Caki2 (cell line): ENCODE measurements at regions not wholly inside any gene's neighbourhood (a gene's known extent, or its start where the extent isn't known, plus 50 kb on each side); places are given as distances from the start of the nearest gene placed in this dataset.

Experiments used
- DNase-seq: peaks from one replicate; pipeline ENCODE4 v3.0.0-alpha.2; 2015; ENCODE audit warnings: low read depth
- in situ Hi-C: cut with HindIII; loops from 2 replicates; pipeline ENCODE4 v1.10.0; 2016; ENCODE audit warnings: low sequenced_read_pairs, low pct_unique_long_range_greater_than_20kb, mixed read lengths

- DNase-seq, result no peak
- in situ Hi-C loops, result no loop called here
These were observed 465.0 kb downstream of the MTRR start for GRCh38 chr5:8333977-8334376.

GRCh38 chr5:8340261-8340660 is 471.3 kb downstream of the MTRR start:
- DNase-seq, result no peak
- in situ Hi-C loops, result no loop called here

GRCh38 chr5:8340739-8341344 is 471.9 kb downstream of the MTRR start:
- in situ Hi-C loops, result no loop called here
- peak; percentile 21 for DNase-seq

- no peak for DNase-seq
- in situ Hi-C loops, result no loop called here
These were observed 472.5 kb downstream of the MTRR start for GRCh38 chr5:8341406-8341805.

- in situ Hi-C loops, result no loop called here
- no peak for DNase-seq
These were observed 479.0 kb downstream of the MTRR start for GRCh38 chr5:8347984-8348383.

GRCh38 chr5:8349855-8350254 is 480.9 kb downstream of the MTRR start:
- no peak for DNase-seq
- in situ Hi-C loops, result no loop called here

GRCh38 chr5:8350644-8351339 is 481.8 kb downstream of the MTRR start:
- no peak for DNase-seq
- in situ Hi-C loops, result no loop called here

GRCh38 chr5:8355981-8356380 is 487.0 kb downstream of the MTRR start:
- in situ Hi-C loops, result no loop called here
- no peak for DNase-seq

- DNase-seq, result no peak
- in situ Hi-C loops, result no loop called here
These were observed 491.1 kb downstream of the MTRR start for GRCh38 chr5:8360012-8360411.

GRCh38 chr5:8362495-8362894 is 493.5 kb downstream of the MTRR start:
- in situ Hi-C loops, result no loop called here
- DNase-seq, result no peak

GRCh38 chr5:8363138-8363537 is 494.2 kb downstream of the MTRR start:
- DNase-seq, result peak; percentile 2
- in situ Hi-C loops, result no loop called here

GRCh38 chr5:8366266-8366665 is 497.3 kb downstream of the MTRR start:
- in situ Hi-C loops, result no loop called here

GRCh38 chr5:8376478-8376877 is 507.5 kb downstream of the MTRR start:
- in situ Hi-C loops, result no loop called here
- DNase-seq, result no peak

More at GRCh38 chr5:8366266-8366665, 497.3 kb downstream of the MTRR start:
- DNase-seq, result no peak

- in situ Hi-C loops, result no loop called here
These were observed 513.0 kb downstream of the MTRR start for GRCh38 chr5:8381972-8382371.

GRCh38 chr5:8382456-8382855 is 513.5 kb downstream of the MTRR start:
- in situ Hi-C loops, result no loop called here

More at GRCh38 chr5:8381972-8382371, 513.0 kb downstream of the MTRR start:
- DNase-seq, result no peak

GRCh38 chr5:8383616-8384015 is 514.7 kb downstream of the MTRR start:
- in situ Hi-C loops, result no loop called here
- DNase-seq, result no peak

More at GRCh38 chr5:8382456-8382855, 513.5 kb downstream of the MTRR start:
- DNase-seq, result no peak

GRCh38 chr5:8386719-8387288 is 517.9 kb downstream of the MTRR start:
- no peak for DNase-seq
- in situ Hi-C loops, result no loop called here

GRCh38 chr5:8391911-8392310 is 523.0 kb downstream of the MTRR start:
- in situ Hi-C loops, result no loop called here
- DNase-seq, result peak; percentile 10

GRCh38 chr5:8393240-8393639 is 524.3 kb downstream of the MTRR start:
- DNase-seq, result no peak

GRCh38 chr5:8394965-8395364 is 526.0 kb downstream of the MTRR start:
- DNase-seq, result no peak
- in situ Hi-C loops, result no loop called here

More at GRCh38 chr5:8393240-8393639, 524.3 kb downstream of the MTRR start:
- in situ Hi-C loops, result no loop called here
